ENCODE measurements at regions not wholly inside any gene's neighbourhood (a gene's known extent, or its start where the extent isn't known, plus 50 kb on each side); places are given as distances from the start of the nearest gene placed in this dataset.

- Histone ChIP-seq H3K27me3 (ENCODE audit: insufficient read depth, low read length) (no peaks in the 10 kb centered on the region), H3K4me3 (ENCODE audit: low read length) (no peak overlapping the region), H3K4me1 (ENCODE audit: insufficient read depth, low read length) (no peaks in the 10 kb centered on the region), H3K9me3 (ENCODE audit: low read depth, low read length) (peaks cover 36% of the 10 kb centered on the region)
Observed at GRCh38 chr1:166221316-166221715, 54.5 kb upstream of the FAM78B start.

GRCh38 chr1:166233750-166234366 lies 67.1 kb upstream of the FAM78B start:
- H3K4me1 ChIP-seq (ENCODE audit: insufficient read depth, low read length), result no peaks in the 10 kb centered on the region
- H3K9me3 ChIP-seq (ENCODE audit: low read depth, low read length), result no peaks in the 10 kb centered on the region
- no peak overlapping the region for H3K4me3 ChIP-seq (ENCODE audit: low read length)
- H3K27me3 ChIP-seq (ENCODE audit: insufficient read depth, low read length), result no peaks in the 10 kb centered on the region

GRCh38 chr1:166235728-166236127 lies 68.9 kb upstream of the FAM78B start:
- Histone ChIP-seq H3K4me3 (ENCODE audit: low read length) (no peak overlapping the region), H3K9me3 (ENCODE audit: low read depth, low read length) (no peaks in the 10 kb centered on the region), H3K4me1 (ENCODE audit: insufficient read depth, low read length) (no peaks in the 10 kb centered on the region), H3K27me3 (ENCODE audit: insufficient read depth, low read length) (no peaks in the 10 kb centered on the region)

- no peaks in the 10 kb centered on the region for H3K9me3 ChIP-seq (ENCODE audit: low read depth, low read length)
- H3K4me1 ChIP-seq (ENCODE audit: insufficient read depth, low read length), result no peaks in the 10 kb centered on the region
- H3K27me3 ChIP-seq (ENCODE audit: insufficient read depth, low read length), result no peaks in the 10 kb centered on the region
- H3K4me3 ChIP-seq (ENCODE audit: low read length), result no peak overlapping the region
Observed at GRCh38 chr1:166237675-166238074, 70.9 kb upstream of the FAM78B start.

- H3K4me1 ChIP-seq (ENCODE audit: insufficient read depth, low read length), result no peaks in the 10 kb centered on the region
- no peaks in the 10 kb centered on the region for H3K9me3 ChIP-seq (ENCODE audit: low read depth, low read length)
- H3K27me3 ChIP-seq (ENCODE audit: insufficient read depth, low read length), result no peaks in the 10 kb centered on the region
- H3K4me3 ChIP-seq (ENCODE audit: low read length), result no peak overlapping the region
Observed at GRCh38 chr1:166253076-166253779, 86.4 kb upstream of the FAM78B start.

GRCh38 chr1:166258017-166258416 lies 91.2 kb upstream of the FAM78B start:
- no peaks in the 10 kb centered on the region for H3K27me3 ChIP-seq (ENCODE audit: insufficient read depth, low read length)
- no peaks in the 10 kb centered on the region for H3K4me1 ChIP-seq (ENCODE audit: insufficient read depth, low read length)
- H3K9me3 ChIP-seq (ENCODE audit: low read depth, low read length), result no peaks in the 10 kb centered on the region
- H3K4me3 ChIP-seq (ENCODE audit: low read length), result no peak overlapping the region

- no peak overlapping the region for H3K4me3 ChIP-seq (ENCODE audit: low read length)
- H3K9me3 ChIP-seq (ENCODE audit: low read depth, low read length), result no peaks in the 10 kb centered on the region
- no peaks in the 10 kb centered on the region for H3K4me1 ChIP-seq (ENCODE audit: insufficient read depth, low read length)
- no peaks in the 10 kb centered on the region for H3K27me3 ChIP-seq (ENCODE audit: insufficient read depth, low read length)
Observed at GRCh38 chr1:166261511-166261910, 94.7 kb upstream of the FAM78B start.

GRCh38 chr1:166270476-166271150 lies 103.8 kb upstream of the FAM78B start:
- Histone ChIP-seq H3K27me3 (ENCODE audit: insufficient read depth, low read length) (no peaks in the 10 kb centered on the region), H3K4me3 (ENCODE audit: low read length) (no peak overlapping the region), H3K9me3 (ENCODE audit: low read depth, low read length) (no peaks in the 10 kb centered on the region), H3K4me1 (ENCODE audit: insufficient read depth, low read length) (no peaks in the 10 kb centered on the region)

GRCh38 chr1:166271151-166271538 lies 104.3 kb upstream of the FAM78B start:
- H3K4me1 ChIP-seq (ENCODE audit: insufficient read depth, low read length), result no peaks in the 10 kb centered on the region

GRCh38 chr1:166272155-166272554 lies 105.4 kb upstream of the FAM78B start:
- Histone ChIP-seq H3K4me3 (ENCODE audit: low read length) (no peak overlapping the region), H3K4me1 (ENCODE audit: insufficient read depth, low read length) (no peaks in the 10 kb centered on the region), H3K9me3 (ENCODE audit: low read depth, low read length) (no peaks in the 10 kb centered on the region), H3K27me3 (ENCODE audit: insufficient read depth, low read length) (no peaks in the 10 kb centered on the region)

More at GRCh38 chr1:166271151-166271538, 104.3 kb upstream of the FAM78B start:
- H3K9me3 ChIP-seq (ENCODE audit: low read depth, low read length), result no peaks in the 10 kb centered on the region
- H3K27me3 ChIP-seq (ENCODE audit: insufficient read depth, low read length), result no peaks in the 10 kb centered on the region
- no peak overlapping the region for H3K4me3 ChIP-seq (ENCODE audit: low read length)

- H3K4me3 ChIP-seq (ENCODE audit: low read length), result no peak overlapping the region
- H3K4me1 ChIP-seq (ENCODE audit: insufficient read depth, low read length), result no peaks in the 10 kb centered on the region
- H3K27me3 ChIP-seq (ENCODE audit: insufficient read depth, low read length), result no peaks in the 10 kb centered on the region
- no peaks in the 10 kb centered on the region for H3K9me3 ChIP-seq (ENCODE audit: low read depth, low read length)
Observed at GRCh38 chr1:166272851-166273250, 106.0 kb upstream of the FAM78B start.

- Histone ChIP-seq H3K4me1 (ENCODE audit: insufficient read depth, low read length) (no peaks in the 10 kb centered on the region), H3K9me3 (ENCODE audit: low read depth, low read length) (no peaks in the 10 kb centered on the region), H3K27me3 (ENCODE audit: insufficient read depth, low read length) (no peaks in the 10 kb centered on the region), H3K4me3 (ENCODE audit: low read length) (no peak overlapping the region)
Observed at GRCh38 chr1:166273618-166274017, 106.8 kb upstream of the FAM78B start.

GRCh38 chr1:166282391-166283137 lies 115.8 kb upstream of the FAM78B start:
- H3K4me3 ChIP-seq (ENCODE audit: low read length), result no peak overlapping the region
- no peaks in the 10 kb centered on the region for H3K27me3 ChIP-seq (ENCODE audit: insufficient read depth, low read length)
- no peaks in the 10 kb centered on the region for H3K9me3 ChIP-seq (ENCODE audit: low read depth, low read length)
- H3K4me1 ChIP-seq (ENCODE audit: insufficient read depth, low read length), result no peaks in the 10 kb centered on the region

GRCh38 chr1:166283190-166283589 lies 116.4 kb upstream of the FAM78B start:
- no peaks in the 10 kb centered on the region for H3K4me1 ChIP-seq (ENCODE audit: insufficient read depth, low read length)
- H3K9me3 ChIP-seq (ENCODE audit: low read depth, low read length), result no peaks in the 10 kb centered on the region
- H3K27me3 ChIP-seq (ENCODE audit: insufficient read depth, low read length), result no peaks in the 10 kb centered on the region
- no peak overlapping the region for H3K4me3 ChIP-seq (ENCODE audit: low read length)

GRCh38 chr1:166283600-166283999 lies 116.8 kb upstream of the FAM78B start:
- no peaks in the 10 kb centered on the region for H3K4me1 ChIP-seq (ENCODE audit: insufficient read depth, low read length)
- no peaks in the 10 kb centered on the region for H3K9me3 ChIP-seq (ENCODE audit: low read depth, low read length)
- no peaks in the 10 kb centered on the region for H3K27me3 ChIP-seq (ENCODE audit: insufficient read depth, low read length)
- H3K4me3 ChIP-seq (ENCODE audit: low read length), result no peak overlapping the region
